ENCODE measurements at regions not wholly inside any gene's neighbourhood (a gene's known extent, or its start where the extent isn't known, plus 50 kb on each side); places are given as distances from the start of the nearest gene placed in this dataset.

GRCh38 chr7:145382762-145383161 lies 546.9 kb upstream of the TPK1 start:
- H2AK5ac ChIP-seq (ENCODE audit: low read depth, low read length) = no peak overlapping the region
- no peak overlapping the region for H3K4me3 ChIP-seq (ENCODE audit: insufficient read depth, low read depth, low read length)
- H3K14ac ChIP-seq (replicated peaks; ENCODE audit: low read depth, low read length) = no peak overlapping the region
- no peak overlapping the region for H3K4ac ChIP-seq (ENCODE audit: low read depth, low read length)
- no peak overlapping the region for H2BK120ac ChIP-seq (ENCODE audit: low read depth, low read length)
- dilution Hi-C loops (cut with HindIII; ENCODE audit: low sequenced_read_pairs, unreplicated experiment) (no loop called here), intact Hi-C loops (cut with micrococcal nuclease) (no loop called here), in situ Hi-C loops (cut with MboI; ENCODE audit: low sequenced_read_pairs) (no loop called here)
- H3K4me1 ChIP-seq (ENCODE audit: control insufficient read depth, insufficient read depth, low read length) = no peaks in the 10 kb centered on the region
- no peaks in the 10 kb centered on the region for H3K36me3 ChIP-seq (ENCODE audit: control insufficient read depth, insufficient read depth, low read length)
- H4K91ac ChIP-seq (ENCODE audit: insufficient read depth, low read depth, low read length) = no peak overlapping the region
- H2AFZ ChIP-seq (replicated peaks; ENCODE audit: low read length, poor library complexity) = no peak overlapping the region
- H4K5ac ChIP-seq (ENCODE audit: low read depth, low read length) = no peak overlapping the region
- H3K79me1 ChIP-seq (ENCODE audit: low read depth in 1 of 2, low read length in 2 of 2) = no peaks in the 10 kb centered on the region
- CTCF ChIA-PET = no interaction called here
- H2AK9ac ChIP-seq (replicated peaks; ENCODE audit: low read depth, low read length, poor library complexity) = no peak overlapping the region
- no peak overlapping the region for H3K23ac ChIP-seq (ENCODE audit: low read depth, low read length)
- H3K56ac ChIP-seq (ENCODE audit: extremely low read depth, insufficient read depth, low read length) = no peak overlapping the region
- H2BK20ac ChIP-seq (ENCODE audit: low read depth, low read length) = no peak overlapping the region
- no peak overlapping the region for H3K27ac ChIP-seq (ENCODE audit: insufficient read depth, low read length)
- H2BK15ac ChIP-seq (ENCODE audit: low read depth, low read length) = no peak overlapping the region
- no CpG with 5 or more reads among the region's 1 CpG for WGBS, 2 experiments (ENCODE audit: extremely low coverage in 2 of 2, insufficient read length in 1 of 2)
- H2BK5ac ChIP-seq (ENCODE audit: low read depth, low read length, poor library complexity, severe bottlenecking) = no peak overlapping the region
- peaks cover 17% of the 10 kb centered on the region for H3K9me3 ChIP-seq (ENCODE audit: control insufficient read depth, insufficient read depth, low read length)
- H3K27me3 ChIP-seq (ENCODE audit: control insufficient read depth, insufficient read depth, low read length) = no peaks in the 10 kb centered on the region
- no peak overlapping the region for H3K18ac ChIP-seq (ENCODE audit: low read depth, low read length)
- POLR2A ChIA-PET (ENCODE audit: unreplicated experiment) = no interaction called here
- no peak for TF ChIP-seq USF2 (IDR thresholded peaks at IDR 0.05; ENCODE audit: low read depth, low read length)
- no peak for TF ChIP-seq CTCF (conservative IDR thresholded peaks at IDR 0.05; ENCODE audit: low read depth, low read length)
- TF ChIP-seq RFX5 (IDR thresholded peaks at IDR 0.05; ENCODE audit: low read depth, low read length) = no peak
- TF ChIP-seq MXI1 (IDR thresholded peaks at IDR 0.05; ENCODE audit: borderline replicate concordance, low read depth, low read length) = no peak
- TF ChIP-seq RAD21 (IDR thresholded peaks at IDR 0.05; ENCODE audit: low read length) = no peak
- no peak for TF ChIP-seq SMC3 (IDR thresholded peaks at IDR 0.05; ENCODE audit: low read depth, low read length)
- TF ChIP-seq POLR2A (IDR thresholded peaks at IDR 0.05; ENCODE audit: low read depth, low read length) = no peak
- TF ChIP-seq RCOR1 (IDR thresholded peaks at IDR 0.05; ENCODE audit: insufficient replicate concordance, low read length) = no peak
- TF ChIP-seq NFE2L2 (IDR thresholded peaks at IDR 0.05; ENCODE audit: low read depth, low read length) = no peak
- TF ChIP-seq MAFK (IDR thresholded peaks at IDR 0.05; ENCODE audit: low read depth, low read length) = no peak
- no peak for TF ChIP-seq FOS (IDR thresholded peaks at IDR 0.05; ENCODE audit: low read depth, low read length)
- TF ChIP-seq CHD1 (IDR thresholded peaks at IDR 0.05; ENCODE audit: low read depth, low read length) = no peak
- TF ChIP-seq ELK1 (IDR thresholded peaks at IDR 0.05; ENCODE audit: borderline replicate concordance, low read depth, low read length) = no peak
- no peak for TF ChIP-seq MAZ (IDR thresholded peaks at IDR 0.05; ENCODE audit: borderline replicate concordance, low read depth, low read length)
- TF ChIP-seq BHLHE40 (IDR thresholded peaks at IDR 0.05; ENCODE audit: low read depth, low read length) = no peak
- no peak for TF ChIP-seq CEBPB (IDR thresholded peaks at IDR 0.05; ENCODE audit: low read depth, low read length)
- no peak for DNase-seq
- H3K4me2 ChIP-seq (ENCODE audit: low read depth, low read length) = no peak overlapping the region
- no TSS peak for BruUV-seq (replicated peaks)
- ATAC-seq (ENCODE audit: low read depth) = no peak
- no peak overlapping the region for H3K9ac ChIP-seq (ENCODE audit: low read depth, low read length)
- no peaks in the 10 kb centered on the region for H4K20me1 ChIP-seq (ENCODE audit: insufficient read depth, low read length)
- H3K9me1 ChIP-seq (ENCODE audit: insufficient read depth, low read length) = no peaks in the 10 kb centered on the region
- no peak overlapping the region for H4K8ac ChIP-seq (ENCODE audit: low read depth in 2 of 2, low read length in 2 of 2)

Measured in IMR-90 (cell line).